SJCRH30 (cell line): ENCODE measurements at regions not wholly inside any gene's neighbourhood (a gene's known extent, or its start where the extent isn't known, plus 50 kb on each side); places are given as distances from the start of the nearest gene placed in this dataset.

Experiments
- DNase-seq, 2 experiments: peaks; one replicate each; pipeline ENCODE4 v3.0.0-alpha.2; 2015 to 2020
- H3K27ac ChIP-seq: fragments of 250-450 bp; sonication (Bioruptor Pico); 2 replicates; pipeline ENCODE4 v1.5.1; 2020; ENCODE audit warnings: mild to moderate bottlenecking, moderate library complexity
- H3K27me3 ChIP-seq: fragments of 250-450 bp; sonication (Bioruptor Pico); 2 replicates; pipeline ENCODE4 v1.5.1; 2020; ENCODE audit warnings: mild to moderate bottlenecking, moderate library complexity
- H3K36me3 ChIP-seq: fragments of 250-450 bp; sonication (Bioruptor Pico); 2 replicates; pipeline ENCODE4 v1.5.1; 2020; ENCODE audit warnings: mild to moderate bottlenecking, moderate library complexity
- H3K4me1 ChIP-seq: fragments of 250-450 bp; sonication (Bioruptor Pico); 2 replicates; pipeline ENCODE4 v1.5.1; 2020; ENCODE audit warnings: mild to moderate bottlenecking, moderate library complexity
- H3K4me3 ChIP-seq: fragments of 250-450 bp; sonication (Bioruptor Pico); 2 replicates; pipeline ENCODE4 v1.5.1; 2020; ENCODE audit warnings: mild to moderate bottlenecking, moderate library complexity
- H3K9me3 ChIP-seq: fragments of 250-450 bp; sonication (Bioruptor Pico); replicated peaks from 2 replicates; pipeline ENCODE4 v1.5.1; 2020; ENCODE audit warnings: mild to moderate bottlenecking, moderate library complexity

DNA sequence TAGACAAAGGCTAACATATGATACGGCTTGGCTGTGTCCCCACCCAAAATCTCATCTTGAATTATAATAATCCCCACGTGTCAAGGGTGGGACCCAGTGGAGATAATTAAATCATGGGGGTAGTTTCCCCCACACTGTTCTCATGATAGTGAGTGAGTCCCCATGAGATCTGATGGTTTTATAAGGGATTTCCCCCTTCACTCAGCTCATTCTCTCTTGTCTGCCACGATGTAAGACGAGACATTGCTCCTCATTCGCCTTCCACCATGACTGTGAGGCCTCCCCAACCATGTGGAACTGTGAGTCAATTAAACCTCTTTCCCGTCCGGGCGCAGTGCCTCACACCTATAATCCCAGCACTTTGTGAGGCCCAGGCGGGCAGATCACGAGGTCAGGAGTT, 143.5 kb downstream of the RXFP2 start:
- no peaks in the 10 kb centered on the region for H3K36me3 ChIP-seq
- no peaks in the 10 kb centered on the region for H3K4me1 ChIP-seq
- no peak overlapping the region for H3K27ac ChIP-seq
- H3K27me3 ChIP-seq: no peaks in the 10 kb centered on the region
- no peak for DNase-seq
- H3K4me3 ChIP-seq: no peak overlapping the region
- no peaks in the 10 kb centered on the region for H3K9me3 ChIP-seq

DNA sequence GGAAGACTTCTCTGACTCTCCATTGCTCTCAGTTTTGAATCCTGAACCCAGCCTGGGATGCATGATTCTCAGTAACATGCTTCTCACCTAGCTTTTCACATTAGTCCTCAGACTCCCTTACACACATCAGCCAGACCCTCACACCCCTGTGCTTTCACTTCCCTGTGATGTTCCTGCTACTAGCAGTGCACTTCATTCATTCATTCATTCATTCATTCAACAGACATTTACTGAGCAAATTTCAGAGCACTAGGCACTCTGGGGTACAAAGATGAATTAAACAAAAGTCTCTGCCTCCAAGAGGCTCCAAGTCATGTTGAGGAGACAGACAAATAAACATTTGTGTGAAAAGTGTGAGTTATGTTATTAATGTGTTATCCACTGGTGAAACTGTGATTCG, 145.2 kb downstream of the RXFP2 start:
- H3K4me1 ChIP-seq: no peaks in the 10 kb centered on the region
- H3K27me3 ChIP-seq: no peaks in the 10 kb centered on the region
- no peak for DNase-seq
- no peaks in the 10 kb centered on the region for H3K9me3 ChIP-seq
- no peak overlapping the region for H3K27ac ChIP-seq
- no peak overlapping the region for H3K4me3 ChIP-seq
- no peaks in the 10 kb centered on the region for H3K36me3 ChIP-seq

DNA sequence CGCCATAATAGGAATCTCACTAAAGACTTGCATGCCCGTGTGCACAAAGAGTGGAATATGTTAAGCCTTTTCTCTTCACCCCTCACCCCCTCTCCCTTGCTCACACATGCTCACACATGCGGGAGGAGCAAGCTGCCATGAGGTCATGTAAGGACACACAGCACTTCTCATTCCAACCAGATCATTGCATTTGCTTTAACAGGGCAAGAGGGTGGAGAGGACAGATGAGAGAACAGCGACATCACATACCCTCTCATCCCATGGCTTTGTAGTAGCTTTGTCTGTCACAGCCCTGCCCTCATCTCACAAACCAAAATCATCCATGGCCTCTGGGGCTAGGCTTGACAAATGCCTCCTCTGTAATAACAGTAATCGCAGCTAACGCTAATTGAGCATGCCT, 145.6 kb upstream of the FRY start:
- peak overlapping the region; percentile 33 for H3K4me3 ChIP-seq
- H3K9me3 ChIP-seq: no peaks in the 10 kb centered on the region
- H3K36me3 ChIP-seq: no peaks in the 10 kb centered on the region
- no peaks in the 10 kb centered on the region for H3K27me3 ChIP-seq
- no peak overlapping the region for H3K27ac ChIP-seq
- H3K4me1 ChIP-seq: peaks cover 4% of the 10 kb centered on the region
- peak; percentile 58 to 74 for DNase-seq

DNA sequence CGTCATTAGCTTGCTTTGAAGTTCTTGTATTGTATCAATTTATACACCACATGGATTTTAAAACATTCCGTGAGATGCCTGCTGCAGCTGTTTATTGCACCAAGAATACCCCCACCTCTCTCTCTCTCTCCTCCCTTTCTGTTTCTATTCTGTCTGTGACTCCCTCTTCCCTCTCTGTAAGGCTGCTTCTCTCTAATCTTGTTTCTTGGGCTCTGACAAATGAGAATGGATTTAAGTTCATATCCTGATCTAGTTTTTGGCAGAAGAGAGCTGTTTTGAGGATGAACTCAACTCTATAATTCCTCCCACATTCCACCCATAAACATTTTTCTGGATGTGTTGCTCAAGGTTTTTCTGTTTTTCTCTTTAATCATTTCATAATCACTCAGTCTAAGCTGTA, 144.3 kb upstream of the FRY start:
- no peaks in the 10 kb centered on the region for H3K27me3 ChIP-seq
- peaks cover 13% of the 10 kb centered on the region for H3K4me1 ChIP-seq
- H3K9me3 ChIP-seq: no peaks in the 10 kb centered on the region
- no peaks in the 10 kb centered on the region for H3K36me3 ChIP-seq
- DNase-seq: no peak
- no peak overlapping the region for H3K27ac ChIP-seq
- no peak overlapping the region for H3K4me3 ChIP-seq

DNA sequence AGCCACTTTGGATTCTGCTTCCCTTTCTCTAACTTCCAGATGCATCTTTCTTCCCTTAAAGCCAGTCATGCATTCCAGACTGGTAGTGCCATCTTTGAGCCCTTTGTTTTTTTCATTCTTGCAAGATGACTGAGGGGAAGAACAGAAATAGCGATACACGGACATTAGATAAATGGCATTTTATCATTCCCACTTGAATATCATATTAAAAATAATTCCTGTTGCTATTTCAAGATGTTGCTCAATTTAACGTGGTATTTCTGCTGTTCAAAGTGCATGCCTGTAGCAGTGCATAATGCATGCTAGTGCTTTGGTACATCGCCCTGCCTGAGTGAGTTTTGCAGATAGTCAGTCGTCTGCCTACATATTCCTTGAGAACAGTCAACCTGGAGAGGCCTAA, 140.6 kb upstream of the FRY start:
- no peaks in the 10 kb centered on the region for H3K9me3 ChIP-seq
- no peak overlapping the region for H3K4me3 ChIP-seq
- H3K4me1 ChIP-seq: peaks cover 22% of the 10 kb centered on the region
- peak overlapping the region; percentile 78; the same call in 1 of the 2 replicates for H3K27ac ChIP-seq
- no peaks in the 10 kb centered on the region for H3K27me3 ChIP-seq
- DNase-seq: no peak
- H3K36me3 ChIP-seq: no peaks in the 10 kb centered on the region

DNA sequence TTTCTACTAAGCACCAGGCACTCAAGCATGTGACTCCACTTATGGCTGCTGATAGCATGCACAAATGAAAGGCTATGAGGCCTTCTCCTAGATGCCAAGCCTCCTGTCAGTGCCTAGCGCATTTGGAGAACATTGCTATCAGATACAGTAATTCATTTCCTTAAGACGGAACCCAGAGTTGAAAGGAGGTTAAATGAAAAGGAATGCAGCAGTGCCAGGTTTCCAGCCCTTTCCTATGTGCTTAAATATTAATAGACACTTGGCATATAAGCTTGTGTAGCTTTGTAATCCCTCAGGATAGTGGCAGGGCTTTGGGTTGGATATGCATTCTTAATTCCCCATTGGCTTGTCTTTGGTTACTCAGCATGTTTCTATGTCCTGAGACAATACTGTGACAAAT, 140.1 kb upstream of the FRY start:
- Histone ChIP-seq H3K27me3 (no peaks in the 10 kb centered on the region), H3K4me3 (no peak overlapping the region), H3K36me3 (no peaks in the 10 kb centered on the region), H3K27ac (peak overlapping the region; percentile 78), H3K4me1 (peaks cover 28% of the 10 kb centered on the region), H3K9me3 (no peaks in the 10 kb centered on the region)
- DNase-seq: peak; percentile 43 to 76

DNA sequence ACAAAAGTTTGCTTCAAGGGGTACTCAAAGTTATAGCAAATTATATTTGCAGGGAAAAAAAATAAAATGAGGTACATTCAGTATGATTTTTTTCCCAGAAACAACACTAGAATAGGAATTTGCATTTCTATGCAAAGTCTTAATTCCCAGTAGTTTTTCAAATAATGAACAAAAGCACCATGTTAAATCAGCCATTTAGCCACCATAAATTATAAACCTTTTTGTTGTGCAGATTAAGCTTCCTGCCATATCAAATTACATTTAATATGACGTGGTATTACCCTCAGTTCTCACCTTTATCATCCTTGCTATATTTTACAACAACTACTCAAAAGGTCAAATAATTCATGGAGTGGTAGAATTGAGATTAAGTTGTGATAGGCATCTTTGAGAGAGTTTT, 136.6 kb upstream of the FRY start:
- no peaks in the 10 kb centered on the region for H3K9me3 ChIP-seq
- no peak overlapping the region for H3K4me3 ChIP-seq
- H3K36me3 ChIP-seq: no peaks in the 10 kb centered on the region
- peaks cover 33% of the 10 kb centered on the region for H3K4me1 ChIP-seq
- no peak for DNase-seq
- no peak overlapping the region for H3K27ac ChIP-seq
- H3K27me3 ChIP-seq: no peaks in the 10 kb centered on the region

DNA sequence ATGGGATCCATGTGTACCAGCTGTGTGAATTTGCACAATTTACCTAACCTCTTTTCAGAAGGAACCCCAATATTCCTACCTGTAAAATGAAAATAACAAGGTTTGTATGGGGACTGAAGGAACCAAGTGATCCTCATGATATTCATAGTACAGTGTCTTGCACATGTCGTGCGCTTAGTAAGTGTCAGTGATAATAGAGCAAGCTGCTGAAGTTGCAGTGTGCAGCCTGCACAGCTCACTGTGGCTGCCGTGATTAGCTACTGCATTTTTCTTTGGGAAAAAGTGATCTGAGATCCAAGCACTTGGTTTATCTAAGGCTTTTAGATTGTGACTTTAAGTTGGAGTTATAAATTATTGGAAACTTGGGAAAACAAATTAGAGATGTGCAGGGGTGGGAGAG, 135.9 kb upstream of the FRY start:
- H3K9me3 ChIP-seq: no peaks in the 10 kb centered on the region
- no peaks in the 10 kb centered on the region for H3K27me3 ChIP-seq
- no peak overlapping the region for H3K27ac ChIP-seq
- no peak for DNase-seq
- no peaks in the 10 kb centered on the region for H3K36me3 ChIP-seq
- no peak overlapping the region for H3K4me3 ChIP-seq
- peaks cover 32% of the 10 kb centered on the region for H3K4me1 ChIP-seq

DNA sequence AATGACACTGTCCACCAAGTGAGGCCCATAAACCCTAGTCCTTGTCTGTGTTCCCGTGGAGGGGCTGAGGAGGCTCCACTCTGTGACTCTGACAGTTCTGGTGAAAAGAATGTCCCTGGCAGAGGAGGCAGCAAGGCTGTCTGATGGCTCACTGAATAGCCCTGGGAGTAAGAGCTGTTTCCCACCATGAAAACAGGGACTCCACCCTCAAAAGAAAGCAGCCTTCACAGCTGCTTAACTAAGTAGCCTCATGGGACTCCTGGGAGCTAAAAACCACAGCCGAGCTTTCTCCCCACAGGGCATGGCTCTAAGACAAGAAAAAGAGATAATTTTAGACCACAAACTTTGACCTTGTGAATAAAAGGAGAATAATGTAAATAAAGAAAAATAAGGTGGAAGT, 135.1 kb upstream of the FRY start:
- Histone ChIP-seq H3K36me3 (no peaks in the 10 kb centered on the region), H3K4me1 (peaks cover 26% of the 10 kb centered on the region), H3K9me3 (no peaks in the 10 kb centered on the region), H3K4me3 (no peak overlapping the region), H3K27me3 (no peaks in the 10 kb centered on the region), H3K27ac (no peak overlapping the region)
- peak; percentile 81 to 90 for DNase-seq

DNA sequence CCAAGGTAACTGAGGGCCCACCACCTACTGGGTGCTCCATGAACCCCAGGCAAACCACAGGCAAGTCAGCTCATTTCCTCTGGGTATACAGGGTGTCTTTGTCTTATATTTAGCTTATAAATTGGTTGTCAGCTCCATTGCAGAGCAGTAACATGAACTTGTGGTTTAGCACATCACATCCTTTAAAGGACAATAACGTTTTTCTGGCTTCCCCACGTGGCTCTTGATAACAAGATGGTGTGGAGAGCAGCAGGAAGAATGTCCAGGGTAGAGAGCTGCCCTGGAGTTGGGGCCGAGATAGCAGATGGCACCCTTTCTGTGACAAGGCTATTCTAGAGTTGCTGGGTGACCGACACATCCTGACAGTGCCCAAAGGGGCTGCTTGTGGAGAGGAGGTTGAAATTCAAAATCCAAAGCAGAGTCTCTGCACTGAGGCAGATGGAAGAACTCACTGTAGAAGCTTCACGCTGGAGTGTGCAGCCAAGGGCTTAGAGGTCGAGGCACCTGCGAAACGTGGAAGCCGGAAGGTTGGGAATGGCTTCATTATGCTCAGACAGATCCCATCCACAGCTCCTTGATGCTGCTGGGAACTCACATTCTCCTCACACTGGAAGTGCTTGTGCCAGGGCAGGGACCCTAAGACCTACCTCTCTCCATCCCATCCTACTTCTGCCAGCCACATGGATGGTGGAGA, 133.0 kb upstream of the FRY start:
- no peaks in the 10 kb centered on the region for H3K27me3 ChIP-seq
- H3K27ac ChIP-seq: no peak overlapping the region
- DNase-seq: no peak
- H3K36me3 ChIP-seq: no peaks in the 10 kb centered on the region
- no peaks in the 10 kb centered on the region for H3K9me3 ChIP-seq
- H3K4me3 ChIP-seq: no peak overlapping the region
- H3K4me1 ChIP-seq: peaks cover 17% of the 10 kb centered on the region

DNA sequence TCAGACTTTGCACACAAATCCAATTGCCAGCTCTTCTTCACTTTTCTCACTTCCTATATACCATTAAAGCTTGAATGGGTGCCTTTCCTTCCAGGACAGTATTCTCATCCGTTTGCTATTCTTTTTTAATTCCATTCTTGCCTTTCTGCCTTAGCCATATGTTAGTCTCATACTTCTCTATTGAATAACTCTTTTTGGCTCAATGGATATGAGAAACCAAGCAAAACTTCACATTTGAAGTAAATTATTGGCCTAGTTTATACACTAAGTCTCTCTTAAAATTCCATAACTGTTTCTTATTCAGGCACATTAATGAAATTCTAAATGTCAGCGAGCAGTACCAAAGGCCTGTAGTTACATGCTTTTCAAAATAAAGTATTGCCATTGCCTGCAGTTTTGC, 129.6 kb upstream of the FRY start:
- DNase-seq: no peak
- Histone ChIP-seq H3K27ac (no peak overlapping the region), H3K4me3 (no peak overlapping the region), H3K36me3 (no peaks in the 10 kb centered on the region), H3K4me1 (peaks cover under 1% of the 10 kb centered on the region; the same call in 1 of the 2 replicates), H3K27me3 (no peaks in the 10 kb centered on the region; the same call in 1 of the 2 replicates), H3K9me3 (no peaks in the 10 kb centered on the region)

DNA sequence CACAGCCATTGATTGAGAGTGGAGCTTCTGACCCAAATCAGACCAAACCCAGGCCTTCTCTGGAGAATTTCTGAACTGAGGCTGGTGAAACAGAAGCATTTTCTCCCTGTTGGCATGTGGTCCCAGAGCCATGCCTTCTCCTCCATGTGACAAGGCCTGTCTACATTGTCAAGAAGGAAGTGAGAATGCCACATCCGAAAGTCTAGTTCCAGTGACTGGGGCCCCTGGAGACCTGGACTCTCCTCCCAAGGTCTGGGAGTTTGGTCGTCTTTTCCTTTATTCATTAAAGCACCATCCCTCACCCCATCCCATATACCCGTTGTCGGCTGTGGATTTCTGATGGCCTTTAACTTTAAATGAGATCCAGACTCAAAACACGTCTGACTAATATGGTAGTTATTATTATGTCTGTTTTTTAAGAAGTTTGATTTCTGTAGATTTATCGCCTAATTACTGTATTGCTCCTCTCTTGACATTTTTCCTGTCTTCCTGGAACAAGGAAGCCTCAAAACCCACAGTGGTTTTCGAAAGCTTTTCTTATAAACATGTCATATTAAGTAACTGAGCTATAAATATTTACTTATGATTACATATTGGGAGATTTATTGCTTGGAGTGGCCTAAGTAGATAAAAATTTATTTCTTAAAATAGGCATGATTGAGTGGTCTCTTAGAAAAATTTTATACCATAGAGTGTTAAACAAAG, 128.3 kb upstream of the FRY start:
- no peaks in the 10 kb centered on the region for H3K36me3 ChIP-seq
- H3K9me3 ChIP-seq: no peaks in the 10 kb centered on the region
- no peak overlapping the region for H3K27ac ChIP-seq
- no peak overlapping the region for H3K4me3 ChIP-seq
- no peak for DNase-seq
- H3K4me1 ChIP-seq: no peaks in the 10 kb centered on the region
- H3K27me3 ChIP-seq: no peaks in the 10 kb centered on the region; the same call in 1 of the 2 replicates

DNA sequence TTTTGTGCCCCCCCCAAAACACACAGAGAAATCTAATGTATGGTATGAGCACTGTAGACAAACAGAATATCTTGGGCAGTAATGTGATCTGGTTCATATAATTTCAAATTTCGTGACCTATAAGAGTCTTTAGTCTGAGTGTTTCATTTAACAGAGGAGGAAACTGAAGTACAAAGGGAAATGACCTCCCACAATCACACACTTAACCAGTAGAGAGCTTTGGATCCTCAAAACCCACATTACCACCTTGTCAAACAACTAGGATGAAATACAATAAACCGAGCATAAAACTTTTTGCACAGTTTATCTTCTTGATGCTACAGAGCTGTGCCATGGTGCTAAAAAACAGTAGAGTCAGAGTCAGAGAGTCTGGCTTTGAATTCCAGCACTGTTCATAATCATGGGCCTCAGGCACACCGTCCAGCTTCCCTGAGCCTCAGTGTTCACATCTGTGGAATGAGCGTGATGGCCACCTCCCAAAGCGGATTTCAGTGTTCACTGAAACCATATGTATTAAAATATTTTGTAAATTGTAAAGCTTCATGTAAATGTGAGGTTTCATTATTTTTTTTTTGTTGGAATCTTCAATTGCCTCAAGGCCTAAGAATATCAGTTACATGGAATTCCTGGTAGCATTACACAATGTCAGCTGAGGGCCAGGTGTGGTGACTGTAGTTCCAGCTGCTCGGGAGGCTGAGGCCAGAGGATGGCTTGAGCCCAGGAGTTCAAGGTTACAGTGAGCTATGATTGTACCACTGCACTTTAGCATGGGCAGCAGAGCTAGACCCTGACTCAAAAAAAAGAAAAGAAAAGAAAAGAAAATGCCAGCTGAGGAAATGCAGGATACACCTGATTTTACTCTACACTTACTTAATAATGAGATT, 126.4 kb upstream of the FRY start:
- no peak for DNase-seq

DNA sequence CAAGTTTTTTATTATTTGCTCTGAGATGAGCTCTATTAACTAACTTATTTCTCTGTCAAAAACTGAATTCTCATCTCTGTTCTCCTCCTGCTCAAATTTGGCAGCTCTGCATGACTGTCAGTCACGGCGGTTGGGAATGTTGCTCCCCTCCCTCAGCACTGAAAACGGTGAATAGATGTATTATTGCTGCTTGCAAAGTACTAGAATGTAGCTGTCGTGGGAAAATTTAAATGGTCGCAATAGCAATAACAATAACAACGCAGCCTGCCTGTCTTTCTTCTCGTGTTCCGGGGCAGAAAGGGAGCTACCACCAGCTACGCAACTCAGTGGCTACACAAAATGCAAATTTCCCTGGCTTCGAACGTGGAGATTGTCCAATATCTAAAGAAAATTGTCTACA, 125.6 kb upstream of the FRY start:
- H3K4me3 ChIP-seq: no peak overlapping the region
- DNase-seq: no peak
- H3K27ac ChIP-seq: no peak overlapping the region
- no peaks in the 10 kb centered on the region for H3K9me3 ChIP-seq
- H3K4me1 ChIP-seq: no peaks in the 10 kb centered on the region
- H3K27me3 ChIP-seq: no peaks in the 10 kb centered on the region; the same call in 1 of the 2 replicates
- no peaks in the 10 kb centered on the region for H3K36me3 ChIP-seq

More for the DNA sequence above, 126.4 kb upstream of the FRY start:
- Histone ChIP-seq H3K27ac (no peak overlapping the region), H3K9me3 (no peaks in the 10 kb centered on the region), H3K36me3 (no peaks in the 10 kb centered on the region), H3K4me1 (no peaks in the 10 kb centered on the region), H3K4me3 (no peak overlapping the region), H3K27me3 (no peaks in the 10 kb centered on the region; the same call in 1 of the 2 replicates)
